Heart right ventricle (tissue), 16 donors: ENCODE measurements at regions not wholly inside any gene's neighbourhood (a gene's known extent, or its start where the extent isn't known, plus 50 kb on each side); places are given as distances from the start of the nearest gene placed in this dataset.

Source experiments
- ATAC-seq, 8 donors: fragments of 200-7000 bp; cut with Tn5 transposase; one replicate each; pipeline ENCODE4 v1.9.1; 2020; ENCODE audit warnings: mild to moderate bottlenecking in 8 of 8, moderate library complexity in 8 of 8, moderate number of reproducible peaks in 1 of 8
- DNase-seq, 2 donors: peaks; one replicate each; pipeline ENCODE4 v3.0.0-alpha.2; 2020
- H3K27ac ChIP-seq, 10 donors: fragments of 200-600 bp; sonication (generic) in 2 of 10; one replicate each; pipeline versions ENCODE4 v1.5.0 to v1.8.0; 2020 to 2022; ENCODE audit warnings: mild to moderate bottlenecking in 3 of 10
- H3K27me3 ChIP-seq, 7 donors: fragments of 200-600 bp; one replicate each; pipeline ENCODE4 v1.8.0; 2021 to 2022; ENCODE audit warnings: mild to moderate bottlenecking in 2 of 7
- H3K36me3 ChIP-seq, 9 donors: fragments of 200-600 bp; sonication (generic) in 1 of 9; one replicate each; pipeline versions ENCODE4 v1.5.0 to v1.8.0; 2020 to 2022; ENCODE audit warnings: mild to moderate bottlenecking in 2 of 9
- H3K4me1 ChIP-seq, 9 donors: fragments of 200-600 bp; sonication (generic) in 1 of 9; one replicate each; pipeline versions ENCODE4 v1.5.0 to v1.8.0; 2020 to 2022; ENCODE audit warnings: mild to moderate bottlenecking in 4 of 9
- H3K4me3 ChIP-seq, 10 donors: fragments of 200-600 bp; sonication (generic) in 2 of 10; one replicate each; pipeline versions ENCODE4 v1.5.0 to v1.8.0; 2020 to 2022; ENCODE audit warnings: mild to moderate bottlenecking in 7 of 10, moderate library complexity in 2 of 10
- H3K9me3 ChIP-seq, 11 donors: fragments of 200-600 bp in 10 of 11; sonication (generic) in 2 of 11; one replicate each; pipeline versions ENCODE4 v1.5.0 to v1.8.0; 2013 to 2022; ENCODE audit warnings: mild to moderate bottlenecking in 2 of 11, control low read depth in 1 of 11, moderate library complexity in 1 of 11
- WGBS, 2 donors: extraction: QIAGEN DNeasy Blood & Tissue Kit; methylation state at CpG; one replicate each; pipeline ENCODE4 v1.1.7; 2013; ENCODE audit warnings: inconsistent platforms in 1 of 2; 5-methylcytosine and 5-hydroxymethylcytosine counted together
- intact Hi-C, 10 donors: fragments of 100-400 bp; cut with DNase I; formaldehyde crosslinking; loops; one replicate each; pipeline versions ENCODE4 v1.11.1 to v1.14.2; 2022
- TF ChIP-seq, protein P1 (sequence below), 9 donors: fragments of 200-600 bp; sonication (generic) in 2 of 9; IDR thresholded peaks; one replicate each; pipeline versions ENCODE4 v1.5.0 to v1.8.0; 2021 to 2022; ENCODE audit warnings: antibody characterized with exemption in 9 of 9, mild to moderate bottlenecking in 5 of 9, moderate library complexity in 1 of 9
- donor health status: Arrhythmogenic right ventricular cardiomyopathy.
- donor health status: ischemic (EF 13 %, LVEDD 7.1; RV severe dilation, severe dysfunction).
- donor health status: healthy with polysubstance abuse.
- donor health status: DM: no; HTN: yes; CAD: no.
- donor health status: DM: no; HTN: no; CAD: no.
- donor health status: ischemic (EF 25% LVEDD 6.9; RV normal size, moderate dysfunction).
- donor health status: ischemic (EF 25% LVEDD 5.7; RV mildly dilated, moderate dysfunction).
- donor health status: healthy.
- donor health status: DM: yes; HTN: yes; CAD: no.
- donor health status: Ischemic cardiomyopathy.
- donor health status: ischemic (EF 35%, LVEDD 5.7; RV mildly dilated, moderate dysfunction).
- donor health status: nonischemic (EF 11% LVEDD 7.7; RV severe dilation, severe dysfunction).
- donor health status: DM: yes; HTN: yes; CAD: no.
- donor health status: PGD.
- donor health status: ischemic (EF 29% LVEDD 5.4; RV normal size, mild dysfunction).
- donor health status: nonischemic (EF 23%, LVEDD 6.1; RV moderate dilation, normal function).

DNA sequence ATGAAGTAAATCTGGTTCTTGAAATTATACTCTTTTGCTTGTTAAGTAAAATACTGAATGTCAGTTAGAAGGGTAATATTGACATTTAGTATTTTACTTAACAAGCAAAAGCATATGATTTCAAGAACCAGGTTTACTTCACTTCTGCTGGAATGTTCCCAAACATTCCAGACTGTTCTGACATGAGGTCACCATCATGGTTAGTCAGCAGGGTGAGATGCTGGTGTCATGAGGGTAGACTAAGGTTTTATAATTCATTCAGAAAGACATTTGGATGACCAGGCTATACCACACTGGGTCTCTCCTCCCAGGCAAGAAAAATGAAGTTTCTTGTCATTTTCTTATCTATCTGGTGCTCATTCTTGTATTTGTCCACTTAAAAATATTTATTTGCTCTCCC is 414.4 kb upstream of the MMS22L start:
- TF ChIP-seq, protein P1, sequence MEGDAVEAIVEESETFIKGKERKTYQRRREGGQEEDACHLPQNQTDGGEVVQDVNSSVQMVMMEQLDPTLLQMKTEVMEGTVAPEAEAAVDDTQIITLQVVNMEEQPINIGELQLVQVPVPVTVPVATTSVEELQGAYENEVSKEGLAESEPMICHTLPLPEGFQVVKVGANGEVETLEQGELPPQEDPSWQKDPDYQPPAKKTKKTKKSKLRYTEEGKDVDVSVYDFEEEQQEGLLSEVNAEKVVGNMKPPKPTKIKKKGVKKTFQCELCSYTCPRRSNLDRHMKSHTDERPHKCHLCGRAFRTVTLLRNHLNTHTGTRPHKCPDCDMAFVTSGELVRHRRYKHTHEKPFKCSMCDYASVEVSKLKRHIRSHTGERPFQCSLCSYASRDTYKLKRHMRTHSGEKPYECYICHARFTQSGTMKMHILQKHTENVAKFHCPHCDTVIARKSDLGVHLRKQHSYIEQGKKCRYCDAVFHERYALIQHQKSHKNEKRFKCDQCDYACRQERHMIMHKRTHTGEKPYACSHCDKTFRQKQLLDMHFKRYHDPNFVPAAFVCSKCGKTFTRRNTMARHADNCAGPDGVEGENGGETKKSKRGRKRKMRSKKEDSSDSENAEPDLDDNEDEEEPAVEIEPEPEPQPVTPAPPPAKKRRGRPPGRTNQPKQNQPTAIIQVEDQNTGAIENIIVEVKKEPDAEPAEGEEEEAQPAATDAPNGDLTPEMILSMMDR (IDR thresholded peaks at IDR 0.05), result no peak
- Histone ChIP-seq H3K4me3 (no peak overlapping the region), H3K4me1 (no peaks in the 10 kb centered on the region), H3K27me3 (no peaks in the 10 kb centered on the region), H3K9me3 (no peaks in the 10 kb centered on the region), H3K36me3 (no peaks in the 10 kb centered on the region), H3K27ac (no peak overlapping the region)
- ATAC-seq, result no peak
- intact Hi-C loops, result no loop called here
- no peak for DNase-seq

DNA sequence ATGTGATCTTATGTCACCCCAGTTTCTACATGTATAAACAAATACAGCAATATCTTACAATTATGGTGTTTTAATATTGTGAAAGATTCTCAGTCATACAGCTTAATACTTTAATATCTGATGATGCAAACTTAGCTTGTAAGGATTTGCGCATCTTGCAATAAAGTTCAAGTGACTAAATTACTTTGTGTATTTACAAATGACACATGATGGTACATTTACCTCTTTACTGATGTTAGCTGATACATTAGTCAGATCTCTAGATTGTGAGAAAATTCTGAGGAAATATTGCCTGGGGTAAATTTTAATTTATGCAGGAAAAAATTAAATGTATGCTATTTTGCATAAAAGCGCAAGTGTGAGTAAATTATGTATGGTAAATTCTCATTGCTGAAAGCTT is 418.8 kb upstream of the MMS22L start:
- WGBS, 2 donors, result 97 to 98% methylated on average over 2 of the region's 2 CpGs
- Histone ChIP-seq H3K36me3 (no peaks in the 10 kb centered on the region), H3K4me3 (no peak overlapping the region), H3K9me3 (no peaks in the 10 kb centered on the region), H3K27ac (no peak overlapping the region), H3K4me1 (no peaks in the 10 kb centered on the region), H3K27me3 (no peaks in the 10 kb centered on the region)
- DNase-seq (no peak), ATAC-seq (no peak)
- intact Hi-C loops, result loop anchor here in 1 of 10 donors (10.0 kb wide), 1 partner anchor 333 kb away; no protein-coding TSS in a partner anchor
- TF ChIP-seq, protein P1 (IDR thresholded peaks at IDR 0.05), result no peak

DNA sequence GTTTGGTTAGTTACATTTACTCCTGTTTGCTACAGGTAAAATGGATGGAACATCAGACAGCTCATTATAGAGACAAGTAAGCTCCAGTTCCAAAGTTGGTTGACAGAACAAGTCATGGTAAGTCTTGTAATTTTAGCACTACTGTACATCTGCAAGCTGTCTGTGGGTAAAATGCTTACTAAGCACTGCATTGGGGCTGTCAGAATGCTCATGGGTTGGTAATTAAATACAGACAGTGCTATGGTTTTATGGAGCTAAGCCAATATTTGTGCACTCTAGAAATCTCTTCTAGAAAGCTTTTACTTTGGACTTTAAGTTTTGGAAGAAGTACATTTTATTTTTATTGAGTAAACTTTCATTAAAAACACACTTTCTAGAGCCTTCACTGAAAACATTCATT is 419.2 kb upstream of the MMS22L start:
- H3K9me3 ChIP-seq, result no peaks in the 10 kb centered on the region
- TF ChIP-seq, protein P1 (IDR thresholded peaks at IDR 0.05), result no peak
- DNase-seq (no peak), ATAC-seq (no peak)
- H3K27ac ChIP-seq, result no peak overlapping the region
- no peaks in the 10 kb centered on the region for H3K27me3 ChIP-seq
- no peak overlapping the region for H3K4me3 ChIP-seq
- no peaks in the 10 kb centered on the region for H3K4me1 ChIP-seq
- intact Hi-C loops, result loop anchor here in 1 of 10 donors (10.0 kb wide), 1 partner anchor 333 kb away; no protein-coding TSS in a partner anchor
- no peaks in the 10 kb centered on the region for H3K36me3 ChIP-seq

DNA sequence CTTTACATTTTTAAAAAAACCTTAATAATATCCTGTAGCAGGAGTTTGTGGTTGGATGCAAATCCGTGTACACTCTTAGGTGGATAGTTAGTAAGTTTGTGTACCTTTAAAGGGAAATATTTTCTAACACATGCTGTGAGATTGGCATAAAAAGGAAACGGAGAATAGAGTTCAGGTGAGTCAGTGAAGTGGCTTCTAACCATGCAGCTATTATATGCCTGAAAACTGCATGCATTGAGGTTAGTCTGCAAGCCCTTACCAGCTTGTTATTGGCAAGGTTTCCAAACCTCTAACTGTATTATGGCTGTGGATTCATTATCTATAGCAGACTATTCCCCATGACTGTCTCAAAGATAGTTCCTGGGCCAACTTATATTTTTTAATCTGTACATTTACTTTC is 420.6 kb upstream of the MMS22L start:
- Histone ChIP-seq H3K4me1 (no peaks in the 10 kb centered on the region), H3K36me3 (no peaks in the 10 kb centered on the region), H3K4me3 (no peak overlapping the region), H3K27me3 (no peaks in the 10 kb centered on the region), H3K9me3 (no peaks in the 10 kb centered on the region), H3K27ac (no peak overlapping the region)
- ATAC-seq (no peak), DNase-seq (no peak)
- TF ChIP-seq, protein P1 (IDR thresholded peaks at IDR 0.05), result no peak
- intact Hi-C loops, result loop anchor here in 1 of 10 donors (10.0 kb wide), 1 partner anchor 331 kb away; no protein-coding TSS in a partner anchor
- WGBS, 2 donors, result 63 to 75% methylated on average over 2 of the region's 2 CpGs
